ENCODE measurements at regions not wholly inside any gene's neighbourhood (a gene's known extent, or its start where the extent isn't known, plus 50 kb on each side); places are given as distances from the start of the nearest gene placed in this dataset.
A peak's percentile ranks its signal among the peaks of the same experiment; 100 is the strongest.
"Not testable (repeated sequence)": the region's sequence is repeated elsewhere in the genome, so short reads cannot be mapped to it uniquely, and the experiment has no call there.

GRCh38 chr7:66413379-66414114, 208.4 kb downstream of the TPST1 start:
- DNase-seq (ENCODE audit: low read depth in 4 of 4, low spot score in 3 of 4) = peak; percentile 64 to 82 (median 68)

- no peak for DNase-seq (ENCODE audit: low read depth in 4 of 4, low spot score in 3 of 4)
Measured at GRCh38 chr7:66415659-66416265, 210.6 kb downstream of the TPST1 start.

GRCh38 chr7:66418537-66418936, 210.1 kb upstream of the KCTD7 start:
- DNase-seq (ENCODE audit: low read depth in 4 of 4, low spot score in 3 of 4) = no peak

- DNase-seq (ENCODE audit: low read depth in 4 of 4, low spot score in 3 of 4) = no peak
Measured at GRCh38 chr7:66419210-66419609, 209.5 kb upstream of the KCTD7 start.

GRCh38 chr7:66421830-66422475, 206.7 kb upstream of the KCTD7 start:
- no peak for DNase-seq (ENCODE audit: low read depth in 4 of 4, low spot score in 3 of 4)

- DNase-seq (ENCODE audit: low read depth in 4 of 4, low spot score in 3 of 4) = no peak
Measured at GRCh38 chr7:66423729-66424128, 205.0 kb upstream of the KCTD7 start.

GRCh38 chr7:66426332-66426731, 202.3 kb upstream of the KCTD7 start:
- DNase-seq (ENCODE audit: low read depth in 4 of 4, low spot score in 3 of 4) = no peak

- no peak for DNase-seq (ENCODE audit: low read depth in 4 of 4, low spot score in 3 of 4)
Measured at GRCh38 chr7:66426996-66427395, 201.7 kb upstream of the KCTD7 start.

- no peak for DNase-seq (ENCODE audit: low read depth in 4 of 4, low spot score in 3 of 4)
Measured at GRCh38 chr7:66427956-66428355, 200.7 kb upstream of the KCTD7 start.

- no peak for DNase-seq (ENCODE audit: low read depth in 4 of 4, low spot score in 3 of 4)
Measured at GRCh38 chr7:66429498-66430163, 199.1 kb upstream of the KCTD7 start.

GRCh38 chr7:66430164-66430545, 198.5 kb upstream of the KCTD7 start:
- DNase-seq (ENCODE audit: low read depth in 4 of 4, low spot score in 3 of 4) = no peak

- not testable (repeated sequence) for DNase-seq (ENCODE audit: low read depth in 4 of 4, low spot score in 3 of 4)
Measured at GRCh38 chr7:66438703-66439405, 189.8 kb upstream of the KCTD7 start.

- DNase-seq (ENCODE audit: low read depth in 4 of 4, low spot score in 3 of 4) = no peak
Measured at GRCh38 chr7:66442385-66442784, 186.3 kb upstream of the KCTD7 start.

GRCh38 chr7:66443946-66444345, 184.7 kb upstream of the KCTD7 start:
- DNase-seq (ENCODE audit: low read depth in 4 of 4, low spot score in 3 of 4) = no peak

GRCh38 chr7:66447007-66447406, 181.7 kb upstream of the KCTD7 start:
- DNase-seq (ENCODE audit: low read depth in 4 of 4, low spot score in 3 of 4) = not testable (repeated sequence)

GRCh38 chr7:66450814-66451213, 177.9 kb upstream of the KCTD7 start:
- DNase-seq (ENCODE audit: low read depth in 4 of 4, low spot score in 3 of 4) = not testable (repeated sequence)

- DNase-seq (ENCODE audit: low read depth in 4 of 4, low spot score in 3 of 4) = not testable (repeated sequence)
Measured at GRCh38 chr7:66451713-66452112, 177.0 kb upstream of the KCTD7 start.

- no peak for DNase-seq (ENCODE audit: low read depth in 4 of 4, low spot score in 3 of 4)
Measured at GRCh38 chr7:66452165-66452564, 176.5 kb upstream of the KCTD7 start.

- DNase-seq (ENCODE audit: low read depth in 4 of 4, low spot score in 3 of 4) = no peak
Measured at GRCh38 chr7:66453340-66453739, 175.3 kb upstream of the KCTD7 start.

GRCh38 chr7:66454600-66455225, 174.0 kb upstream of the KCTD7 start:
- no peak for DNase-seq (ENCODE audit: low read depth in 4 of 4, low spot score in 3 of 4)

Measured in left renal pelvis (tissue), 4 donors.